GM19239 (cell line): ENCODE measurements at regions not wholly inside any gene's neighbourhood (a gene's known extent, or its start where the extent isn't known, plus 50 kb on each side); places are given as distances from the start of the nearest gene placed in this dataset.

Experiments
- DNase-seq: peaks from one replicate; pipeline ENCODE4 v3.0.0; 2011; ENCODE audit warnings: low spot score; ENCODE audit not compliant: insufficient read length
- FAIRE-seq: peaks from 2 replicates; lab custom pipeline; 2011; peaks lifted over from hg19 to GRCh38; lab: Jason Lieb, UNC

GRCh38 chr2:100658017-100658416, 95.2 kb downstream of the PDCL3 start:
- DNase-seq: no peak

DNA sequence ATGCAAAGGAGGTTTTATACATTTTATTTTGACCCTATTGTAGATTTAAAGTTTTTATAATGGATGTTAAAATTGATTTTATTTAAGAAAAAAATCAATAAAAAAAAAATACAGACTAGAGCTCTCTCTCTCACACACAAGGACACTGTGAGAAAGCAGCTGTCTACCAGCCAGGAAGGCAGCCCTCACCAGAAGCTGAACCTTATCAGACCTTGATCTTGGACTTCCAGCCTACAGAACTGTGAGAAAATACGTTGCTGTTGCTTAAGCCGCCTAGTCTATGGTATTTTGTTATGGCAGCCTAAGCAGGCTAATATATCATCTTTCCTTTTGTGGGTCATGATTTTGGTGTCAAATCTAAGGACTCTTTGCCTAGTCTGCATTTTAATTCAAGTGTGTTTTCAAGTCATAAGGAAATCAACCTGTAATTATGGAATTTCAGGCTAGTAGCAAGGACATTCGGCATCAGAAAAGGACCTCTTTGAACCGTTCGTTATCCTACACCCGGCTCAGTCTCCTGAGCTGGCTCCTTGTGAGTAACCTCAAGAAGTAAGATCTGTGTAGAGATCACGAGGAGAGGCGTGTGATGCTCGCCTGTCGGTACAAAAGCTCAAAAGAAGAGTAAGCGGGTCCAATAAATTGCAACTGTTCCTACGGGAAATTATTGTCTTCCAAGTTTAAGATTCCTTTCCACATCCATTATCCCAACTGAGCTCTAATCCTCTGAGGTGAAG, 98.2 kb downstream of the PDCL3 start:
- FAIRE-seq (no peak), DNase-seq (no peak)

More at GRCh38 chr2:100658017-100658416, 95.2 kb downstream of the PDCL3 start:
- no peak for FAIRE-seq

- FAIRE-seq (no peak), DNase-seq (no peak)
These were observed 100.1 kb downstream of the PDCL3 start for GRCh38 chr2:100662866-100663265.

GRCh38 chr2:100664021-100664755, 101.4 kb downstream of the PDCL3 start:
- no peak for DNase-seq
- FAIRE-seq: no peak

DNA sequence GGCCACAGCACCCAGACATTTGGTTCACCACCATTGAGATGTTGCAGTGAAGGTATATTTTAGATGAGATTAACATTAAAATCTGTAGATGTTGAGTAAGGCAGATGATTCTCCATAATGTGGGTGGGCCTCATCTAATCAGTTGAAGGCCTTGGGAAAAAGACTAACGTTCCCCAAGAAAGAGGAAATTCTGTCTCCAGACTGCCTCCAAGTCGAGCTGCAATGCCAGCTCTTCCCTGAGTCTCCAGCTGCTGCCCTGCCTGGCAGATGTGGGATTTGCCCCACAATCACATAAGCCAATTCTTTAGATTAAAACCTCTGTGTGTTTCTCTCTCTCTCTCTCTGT, 101.9 kb downstream of the PDCL3 start:
- no peak for DNase-seq
- no peak for FAIRE-seq

- DNase-seq (no peak), FAIRE-seq (no peak)
These were observed 104.2 kb downstream of the PDCL3 start for GRCh38 chr2:100666996-100667395.

DNA sequence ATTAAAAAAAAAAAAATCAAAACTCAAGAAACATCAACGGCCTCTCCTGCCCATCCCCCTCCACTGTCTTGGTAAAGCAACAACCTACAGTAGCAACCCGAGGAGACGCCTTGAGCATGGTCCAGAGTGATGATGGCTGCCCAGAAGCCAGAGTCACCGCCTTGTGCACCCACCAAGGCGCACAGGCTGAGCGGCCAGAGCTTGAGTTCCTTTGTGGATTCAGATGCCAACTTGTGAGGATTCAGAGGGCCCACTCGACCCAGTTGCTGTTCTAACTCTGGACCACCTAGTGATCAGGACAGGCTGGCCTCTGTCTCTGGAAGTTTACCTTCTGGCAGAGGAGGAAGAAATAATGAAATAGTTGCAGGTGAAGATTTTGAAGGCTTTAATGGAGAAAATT, 105.0 kb downstream of the PDCL3 start:
- no peak for FAIRE-seq

DNA sequence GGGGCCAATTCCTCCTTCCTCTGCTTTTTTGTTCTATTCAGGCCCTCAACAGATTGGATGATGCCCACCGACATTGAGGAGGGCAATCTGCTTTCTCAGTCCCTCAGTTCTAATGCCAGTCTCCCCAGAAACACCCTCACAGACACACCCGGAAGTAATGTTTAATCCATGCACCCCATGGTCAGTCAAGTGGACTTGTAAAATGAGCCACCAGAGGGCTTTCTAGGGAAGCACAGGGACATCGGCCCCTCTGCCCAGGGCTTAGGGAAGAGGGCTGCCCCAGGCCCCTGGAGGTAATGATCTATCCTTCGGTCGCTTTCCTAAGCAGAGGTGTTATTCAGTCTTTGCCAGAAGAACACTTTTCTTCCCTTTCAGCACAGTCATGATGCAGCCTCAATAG, 107.4 kb downstream of the PDCL3 start:
- FAIRE-seq (no peak), DNase-seq (no peak)

More for the DNA sequence above, 105.0 kb downstream of the PDCL3 start:
- no peak for DNase-seq

DNA sequence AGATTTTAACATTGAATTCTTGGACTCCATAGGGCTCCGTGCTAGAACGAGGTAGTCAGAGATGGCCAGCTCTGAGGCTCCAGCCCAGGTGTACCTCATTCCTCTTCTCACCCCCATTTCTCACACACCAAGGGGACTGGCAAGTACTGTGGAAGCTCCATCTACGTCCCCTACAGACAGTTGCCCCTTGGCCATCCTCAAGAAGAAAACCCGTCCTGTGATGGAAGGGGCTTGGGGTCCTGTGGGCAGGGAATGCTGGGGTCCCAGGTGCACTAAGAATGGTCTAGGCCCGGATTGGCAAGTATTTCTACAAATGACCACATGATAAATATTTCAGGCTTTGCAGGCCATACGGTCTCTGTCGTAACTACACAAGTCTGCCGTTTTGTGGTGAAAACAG, 110.3 kb downstream of the PDCL3 start:
- DNase-seq (no peak), FAIRE-seq (no peak)

- DNase-seq: no peak
- no peak for FAIRE-seq
These were observed 111.1 kb downstream of the PDCL3 start for GRCh38 chr2:100673691-100674485.

DNA sequence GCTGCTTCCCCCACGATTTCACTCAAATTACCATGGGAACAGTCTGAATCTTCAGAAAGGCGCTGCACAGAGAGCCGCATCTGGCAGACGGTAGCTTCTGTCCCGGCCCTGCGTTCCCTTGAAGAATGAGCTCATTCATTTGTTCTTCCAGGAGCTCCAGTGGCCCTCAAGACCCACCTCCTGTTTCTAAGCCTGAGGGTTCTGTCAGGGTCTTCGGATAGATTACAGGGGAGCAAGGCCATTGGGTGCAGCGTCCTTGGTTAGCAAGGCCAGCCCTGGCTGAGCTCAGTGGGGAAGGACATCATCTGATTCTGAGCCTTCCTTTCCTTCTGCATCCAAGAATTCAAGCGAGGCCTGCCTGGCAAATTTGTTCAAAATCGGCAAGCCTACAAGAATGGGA, 111.9 kb downstream of the PDCL3 start:
- FAIRE-seq: no peak
- no peak for DNase-seq

DNA sequence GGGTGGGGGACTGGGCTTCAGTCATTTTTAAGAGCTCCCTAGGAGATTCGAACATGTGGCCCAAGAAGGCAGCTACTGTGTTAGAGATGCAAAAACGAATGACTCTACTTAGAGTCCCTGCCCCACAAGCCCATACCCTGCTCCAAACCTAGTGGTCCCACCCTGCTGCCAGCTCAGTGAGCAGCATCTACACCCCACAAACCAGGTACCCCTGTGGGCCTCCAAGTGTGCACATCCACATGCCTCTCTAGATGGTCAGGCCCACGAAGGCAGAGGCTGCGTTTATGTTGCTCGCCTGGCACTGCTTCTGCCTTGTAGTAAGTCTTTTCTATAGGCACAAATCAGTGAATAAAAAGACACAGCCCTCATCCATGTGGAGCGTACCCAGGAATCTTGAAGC, 112.6 kb downstream of the PDCL3 start:
- no peak for FAIRE-seq
- DNase-seq: no peak

- DNase-seq (no peak), FAIRE-seq (no peak)
These were observed 113.1 kb downstream of the PDCL3 start for GRCh38 chr2:100675855-100676254.

- DNase-seq: no peak
- no peak for FAIRE-seq
These were observed 113.6 kb downstream of the PDCL3 start for GRCh38 chr2:100676346-100676745.

DNA sequence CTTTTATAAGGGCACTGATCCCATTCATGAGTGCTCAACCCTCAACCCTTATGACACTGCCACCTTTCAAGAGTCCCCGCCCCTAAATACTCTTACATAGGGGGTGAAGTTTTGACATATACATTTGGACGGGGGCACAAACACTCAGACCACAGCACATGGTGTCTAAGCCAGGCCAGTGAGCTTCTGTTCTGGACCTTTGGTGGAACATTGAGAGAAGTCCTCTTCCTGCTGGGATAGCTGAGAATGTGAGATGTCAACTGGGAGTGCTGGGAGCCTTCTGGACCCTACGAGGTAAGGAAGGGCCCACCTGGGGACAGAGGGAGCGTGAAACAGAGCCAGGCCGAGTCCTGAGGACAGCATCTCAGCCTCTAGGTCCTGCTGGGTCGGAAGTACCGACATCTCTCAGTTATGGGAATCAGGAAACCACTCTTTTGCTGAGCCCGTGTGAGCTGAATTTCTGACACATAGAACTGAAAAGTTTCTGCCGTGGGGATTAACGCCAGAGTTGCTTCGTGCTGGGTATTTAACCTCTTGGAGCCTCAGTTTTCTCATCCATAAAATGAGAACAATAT, 114.9 kb downstream of the PDCL3 start:
- no peak for DNase-seq
- no peak for FAIRE-seq

GRCh38 chr2:100679211-100679610, 116.4 kb downstream of the PDCL3 start:
- FAIRE-seq: no peak
- DNase-seq: no peak

DNA sequence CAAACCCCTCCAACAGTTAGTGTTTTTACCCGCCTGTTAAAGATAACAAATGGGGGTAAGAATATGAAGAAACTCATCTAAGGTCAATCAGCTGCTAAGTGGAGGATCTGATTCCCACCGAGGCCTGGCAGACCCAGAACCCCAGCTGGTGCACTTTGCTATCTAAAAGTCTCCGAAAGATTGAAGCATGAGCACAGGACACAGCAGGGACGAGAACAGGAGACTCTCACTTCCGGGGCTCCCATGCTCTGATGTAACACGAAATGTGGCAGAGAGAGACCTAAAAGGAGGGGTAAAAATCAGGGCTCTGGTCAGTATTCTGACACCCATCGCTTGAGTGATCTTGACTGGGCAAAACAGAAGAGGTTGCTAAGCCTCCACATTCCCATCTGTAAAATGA, 119.7 kb downstream of the PDCL3 start:
- FAIRE-seq (no peak), DNase-seq (no peak)

- DNase-seq (no peak), FAIRE-seq (no peak)
These were observed 120.4 kb downstream of the PDCL3 start for GRCh38 chr2:100683231-100683630.

GRCh38 chr2:100691846-100692245, 128.1 kb upstream of the NPAS2 start:
- DNase-seq: no peak
- no peak for FAIRE-seq

DNA sequence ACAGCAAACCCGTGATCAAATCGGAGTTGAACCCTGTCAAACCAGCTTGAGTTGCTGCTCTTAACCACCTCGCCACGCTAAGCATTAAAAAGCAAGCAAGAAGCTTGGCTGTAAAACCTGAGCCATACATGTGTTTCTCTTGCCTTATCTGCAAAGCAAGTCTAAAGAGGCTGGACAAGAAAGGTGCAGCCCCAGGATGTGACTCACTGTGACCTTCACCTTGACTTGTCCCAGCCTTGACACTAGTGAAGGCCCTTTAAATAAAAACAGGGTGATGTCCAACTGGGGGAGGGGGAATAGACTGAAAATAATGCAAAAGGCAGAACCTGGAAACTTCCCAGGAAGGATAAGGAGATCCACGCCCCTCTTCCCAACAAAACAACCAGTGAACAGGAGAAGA, 127.6 kb upstream of the NPAS2 start:
- FAIRE-seq: no peak
- DNase-seq: no peak

- DNase-seq: no peak
- no peak for FAIRE-seq
These were observed 127.0 kb upstream of the NPAS2 start for GRCh38 chr2:100692906-100693305.
